GM19468 (cell line): ENCODE measurements at regions not wholly inside any gene's neighbourhood (a gene's known extent, or its start where the extent isn't known, plus 50 kb on each side); places are given as distances from the start of the nearest gene placed in this dataset.

Experiments
- ATAC-seq: cut with Tn5 transposase; IDR thresholded peaks from one replicate; pipeline ENCODE4 v1.9.1; 2021; ENCODE audit warnings: mild to moderate bottlenecking, moderate library complexity, moderate number of reproducible peaks; ENCODE audit not compliant: unreplicated experiment; ENCODE audit errors: extremely low read depth

DNA sequence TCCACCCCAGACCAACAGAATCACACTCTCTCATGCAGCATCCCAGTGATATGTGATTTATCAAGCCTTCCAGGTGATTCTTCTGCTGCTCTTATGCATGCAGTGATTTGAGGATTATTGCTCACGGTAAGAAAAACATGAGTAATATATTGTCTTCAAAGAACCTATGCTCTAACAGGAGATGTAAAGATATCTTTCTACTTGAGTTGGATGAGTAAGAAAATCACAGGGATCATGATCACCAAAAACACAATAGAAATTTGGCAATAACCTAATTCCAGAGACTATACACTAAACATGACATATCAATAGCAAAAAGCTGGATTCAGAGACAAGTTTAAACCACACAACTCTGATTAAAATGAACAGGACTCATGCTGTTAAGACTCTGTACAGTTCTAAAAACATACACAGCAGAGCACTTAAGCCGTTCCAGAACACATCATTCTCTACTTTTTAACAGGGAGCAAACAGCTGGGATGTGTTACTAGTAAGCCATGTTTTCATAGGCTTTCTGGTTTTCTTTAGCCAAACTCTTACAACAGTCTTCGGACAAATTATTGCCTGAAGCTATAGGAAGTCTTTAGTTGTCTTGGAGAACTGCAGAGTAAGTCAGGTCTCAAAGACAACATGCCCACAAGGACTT is 568.6 kb downstream of the HAO1 start:
- no peak for ATAC-seq

DNA sequence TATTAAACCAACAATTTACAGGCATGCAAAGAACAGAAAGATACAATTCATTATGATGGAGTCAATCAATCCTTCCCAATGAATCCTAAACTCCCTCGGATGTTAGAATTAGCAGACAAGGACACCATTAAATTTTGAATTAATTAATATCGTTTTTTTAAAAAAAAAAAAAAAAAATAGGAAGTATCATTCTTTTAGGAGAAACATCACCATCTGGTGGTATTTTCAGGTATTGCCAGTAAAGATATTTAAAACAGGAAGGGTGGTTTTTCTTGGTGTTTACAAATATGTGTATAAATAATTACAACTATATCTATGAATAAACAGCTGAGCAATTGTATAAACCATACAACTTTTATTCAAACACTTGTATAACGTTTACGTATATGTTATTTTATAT is 564.4 kb downstream of the HAO1 start:
- no peak for ATAC-seq

DNA sequence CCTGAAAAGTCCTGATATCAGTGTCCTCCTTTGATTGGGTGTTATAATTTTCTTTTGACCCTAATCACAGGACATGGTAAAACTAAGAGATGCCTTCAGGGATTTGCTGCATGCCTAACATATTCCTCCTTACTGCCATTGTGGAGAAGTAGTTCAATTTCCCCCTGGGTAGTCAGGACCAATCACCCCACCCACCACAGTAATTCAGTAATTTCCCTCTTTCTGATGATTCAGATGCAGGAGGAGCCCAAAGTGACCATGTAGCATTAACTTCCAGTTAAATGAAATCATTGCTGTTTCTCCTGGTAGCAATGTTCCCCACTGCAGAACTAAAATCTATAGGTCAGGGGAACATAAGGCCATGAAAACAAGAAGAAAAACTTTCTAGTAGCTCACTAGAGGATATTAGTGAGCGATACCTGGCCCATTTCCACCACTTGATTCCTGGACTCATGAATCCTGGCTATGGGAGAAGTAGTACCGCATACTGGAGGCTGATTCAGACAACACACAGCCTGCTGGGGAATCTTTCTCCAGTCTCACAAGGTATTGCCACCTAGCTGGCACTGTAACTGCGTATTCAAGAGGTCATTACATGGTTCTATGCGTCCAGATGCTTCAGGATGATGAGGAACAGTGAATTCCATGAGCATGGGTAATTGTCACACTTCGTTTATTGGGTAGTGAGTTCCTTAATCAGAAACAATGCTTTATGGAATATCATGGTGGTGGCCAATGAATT is 561.2 kb downstream of the HAO1 start:
- ATAC-seq = no peak

DNA sequence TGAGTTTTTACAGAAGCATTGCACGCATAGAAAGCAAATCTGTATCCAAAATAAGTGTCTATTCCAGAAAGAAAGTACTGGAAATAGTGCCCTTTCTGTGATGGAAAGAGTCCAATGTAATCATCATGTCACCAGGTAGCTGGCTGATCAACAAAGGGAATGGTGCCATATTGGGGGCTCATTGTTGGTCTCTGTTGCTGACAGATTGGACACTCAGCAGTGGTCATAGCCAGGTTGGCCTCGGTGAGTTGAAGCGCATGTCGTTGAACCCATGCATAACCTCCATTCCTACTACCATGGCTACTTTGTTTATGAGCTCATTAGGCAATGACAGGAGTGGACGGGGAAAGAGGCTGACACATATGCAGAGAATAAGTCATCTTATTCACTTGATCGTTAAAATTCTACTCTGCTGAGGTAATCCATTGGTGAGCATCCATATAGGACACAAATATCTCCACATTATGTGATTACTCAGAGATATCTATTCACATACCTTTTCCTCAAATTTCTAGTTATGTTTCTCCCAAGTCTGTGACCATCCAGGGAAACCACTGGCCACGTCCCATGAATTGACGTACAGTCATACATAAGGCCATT is 560.5 kb downstream of the HAO1 start:
- no peak for ATAC-seq

DNA sequence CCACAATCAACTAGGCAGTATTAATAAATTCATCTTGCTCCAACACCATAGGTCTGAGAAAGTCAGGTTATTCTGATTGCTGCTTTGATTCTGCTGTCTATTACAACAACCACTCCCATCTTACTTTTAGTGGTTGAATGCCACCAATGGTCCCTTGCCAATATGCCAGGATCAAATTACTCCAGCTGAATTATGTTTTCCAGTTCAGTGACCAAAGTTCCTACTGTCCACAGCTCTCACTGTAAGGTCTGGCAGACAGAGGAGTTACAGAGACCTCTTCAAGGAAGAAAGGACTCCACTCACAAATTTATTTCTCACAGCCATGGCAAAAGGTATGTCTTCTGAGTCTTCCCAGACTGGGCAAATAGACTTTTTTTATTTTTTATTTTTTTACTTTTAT is 557.0 kb downstream of the HAO1 start:
- no peak for ATAC-seq

DNA sequence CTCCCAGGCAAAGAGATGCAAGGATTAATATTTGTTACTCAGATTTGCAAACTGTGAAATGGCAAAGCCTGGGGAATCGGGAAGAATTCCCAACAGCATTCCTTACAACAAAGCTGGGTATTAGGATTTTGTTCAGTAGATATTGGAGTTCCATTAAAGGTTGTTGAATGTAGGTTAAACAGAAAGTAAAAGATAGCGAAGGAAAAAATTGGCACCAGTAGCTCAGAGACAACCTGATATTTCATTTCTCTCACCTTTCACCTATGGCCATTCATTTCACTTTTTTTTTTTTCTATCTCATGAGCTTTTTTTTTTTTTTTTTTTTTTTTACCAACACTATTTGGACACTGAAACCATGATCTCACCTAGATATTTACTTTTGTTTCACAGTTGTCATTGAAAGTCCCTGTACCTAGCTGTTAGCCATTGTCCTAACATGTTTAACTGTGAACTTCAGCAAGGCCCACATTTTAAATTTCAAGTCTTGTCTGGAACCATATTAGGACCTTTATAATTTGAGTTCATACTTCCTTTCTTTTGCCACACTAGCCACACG is 552.5 kb downstream of the HAO1 start:
- no peak for ATAC-seq

DNA sequence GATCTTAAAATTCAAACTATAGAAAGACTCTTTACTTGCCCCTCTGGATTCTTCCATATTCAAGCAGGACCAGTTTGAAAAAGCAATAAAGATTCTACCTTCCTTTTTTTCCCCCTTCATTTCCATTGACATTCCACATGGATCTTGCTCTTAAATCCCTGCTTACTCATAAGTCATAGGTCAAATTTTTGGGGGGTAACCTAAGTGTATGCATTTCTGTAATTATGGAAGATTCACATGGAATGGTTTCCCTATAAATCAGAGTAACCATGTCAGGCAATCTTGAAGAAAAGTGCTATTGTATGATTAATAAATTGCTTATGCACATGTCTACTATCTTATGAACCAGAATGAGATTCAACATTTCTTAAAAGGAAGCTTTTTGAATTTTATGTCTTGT is 551.0 kb downstream of the HAO1 start:
- ATAC-seq = no peak

DNA sequence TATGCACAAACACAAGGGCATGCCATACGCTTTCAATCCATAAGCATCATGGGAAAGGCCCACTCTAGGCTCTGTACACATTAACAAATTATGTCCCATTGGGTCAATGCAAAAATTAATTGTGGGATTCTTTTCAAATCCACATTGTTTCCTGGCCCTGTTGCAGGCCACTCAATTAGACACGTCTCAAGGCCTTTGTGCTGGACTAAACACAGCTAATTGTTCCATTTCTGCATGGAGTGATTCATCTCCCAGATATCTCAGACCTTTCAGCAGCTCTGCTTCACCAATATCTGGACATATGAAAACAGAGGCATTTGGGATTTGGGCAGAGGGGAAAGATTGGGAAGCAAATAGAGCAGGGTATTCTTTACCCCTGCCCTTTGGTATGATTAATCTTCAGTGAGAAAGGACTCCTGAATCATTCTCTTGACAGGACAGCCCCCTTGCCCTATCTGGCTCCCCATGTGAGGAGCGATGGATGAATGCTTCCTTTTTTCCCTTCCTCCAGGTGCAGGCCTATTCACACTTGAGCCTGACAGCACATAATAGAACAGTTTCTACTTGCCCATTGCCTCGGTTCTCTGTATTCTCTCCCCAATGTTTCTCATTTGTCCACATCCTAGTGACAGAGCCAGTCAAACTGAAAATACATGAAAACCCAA is 547.6 kb downstream of the HAO1 start:
- no peak for ATAC-seq

DNA sequence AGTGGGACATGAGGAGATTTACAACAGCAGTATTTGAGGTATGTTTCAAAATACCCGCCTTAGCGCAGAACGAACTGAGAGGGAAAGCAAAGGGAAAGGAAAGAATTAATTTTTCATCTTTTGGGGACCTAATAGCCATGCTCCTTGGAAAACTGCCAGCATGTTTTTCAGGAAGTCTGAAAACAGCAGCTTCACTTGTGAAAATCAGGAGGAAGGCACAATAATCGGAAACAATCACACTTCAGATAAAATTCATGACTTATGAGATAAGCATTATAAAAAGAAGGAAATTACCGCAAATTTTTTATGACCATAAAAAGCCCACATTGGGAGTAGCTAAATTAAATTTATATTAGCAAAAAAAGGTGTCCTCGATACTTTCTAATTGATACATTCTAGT is 541.1 kb downstream of the HAO1 start:
- ATAC-seq = no peak

DNA sequence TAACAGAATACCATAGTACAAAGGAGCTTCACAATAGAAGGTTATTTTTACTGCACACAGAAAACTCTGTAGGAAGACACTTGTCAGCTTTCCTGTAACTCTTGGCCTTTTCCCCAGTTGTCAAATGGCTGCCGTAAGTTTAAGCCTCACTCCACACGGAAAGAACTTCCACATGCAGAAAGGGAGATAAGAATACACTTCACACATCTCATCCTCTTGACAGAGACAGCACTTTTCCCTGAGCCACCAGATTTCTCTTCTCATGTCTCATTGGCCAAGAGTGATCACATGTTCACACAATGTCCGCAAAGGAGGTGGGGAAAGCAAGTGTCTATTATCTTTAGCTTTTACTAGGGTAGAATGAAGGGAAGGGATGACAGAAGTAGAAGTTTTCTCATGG is 540.7 kb downstream of the HAO1 start:
- no peak for ATAC-seq

DNA sequence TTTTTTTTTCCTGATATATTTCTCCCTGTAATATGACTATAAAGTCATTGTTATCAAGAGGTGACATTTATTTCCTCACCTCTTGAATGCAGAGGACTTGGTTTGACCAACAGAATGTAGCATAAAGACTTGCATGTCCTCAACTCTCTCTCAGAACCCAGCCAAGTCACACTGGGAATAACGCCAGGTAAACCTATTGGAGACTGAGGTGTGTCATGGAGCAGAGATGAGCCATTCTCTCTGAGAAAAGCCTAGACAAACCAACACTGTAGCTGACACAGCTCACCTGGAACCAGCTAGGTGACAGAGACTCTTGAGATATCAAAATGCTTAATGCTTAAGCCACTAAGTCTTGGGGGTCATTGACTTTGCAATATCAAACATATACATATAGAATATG is 533.6 kb downstream of the HAO1 start:
- no peak for ATAC-seq

DNA sequence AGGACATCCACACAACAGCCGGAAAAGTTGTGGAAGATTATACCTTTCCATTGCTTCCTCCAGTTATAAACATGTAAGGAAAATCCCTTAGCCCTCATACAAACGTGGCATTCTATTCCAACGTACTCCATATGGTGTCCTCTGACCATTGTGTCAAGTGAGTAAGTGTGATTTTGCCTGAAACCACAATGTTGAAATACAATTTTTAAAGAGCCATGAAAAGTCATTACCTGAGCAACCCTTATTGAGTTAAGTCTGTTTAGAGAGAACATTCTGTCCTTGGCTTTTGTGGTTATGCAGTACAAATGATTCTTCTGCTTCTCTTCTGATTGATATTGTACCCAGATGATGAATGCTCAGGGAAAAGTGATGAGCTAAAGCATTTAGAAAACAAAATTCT is 530.1 kb downstream of the HAO1 start:
- no peak for ATAC-seq

DNA sequence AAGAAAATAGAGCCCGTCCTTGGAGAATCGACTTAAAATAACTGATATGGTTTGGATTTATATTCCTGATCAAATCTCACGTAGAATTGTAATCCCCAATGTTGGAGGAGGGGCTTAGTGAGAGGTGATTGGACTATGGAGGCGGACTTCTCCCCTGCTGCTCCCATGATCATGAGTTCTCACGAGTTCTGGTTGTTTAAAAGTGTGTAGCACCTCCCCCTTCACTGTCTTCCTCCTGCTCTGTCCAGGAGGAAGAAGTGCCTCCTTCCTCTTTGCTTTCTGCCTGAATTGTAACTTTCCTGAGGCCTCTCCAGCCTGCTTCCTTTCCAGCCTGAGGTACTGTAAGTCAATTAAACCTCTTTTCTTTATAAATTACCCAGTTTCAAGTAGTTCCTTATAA is 529.2 kb downstream of the HAO1 start:
- no peak for ATAC-seq

DNA sequence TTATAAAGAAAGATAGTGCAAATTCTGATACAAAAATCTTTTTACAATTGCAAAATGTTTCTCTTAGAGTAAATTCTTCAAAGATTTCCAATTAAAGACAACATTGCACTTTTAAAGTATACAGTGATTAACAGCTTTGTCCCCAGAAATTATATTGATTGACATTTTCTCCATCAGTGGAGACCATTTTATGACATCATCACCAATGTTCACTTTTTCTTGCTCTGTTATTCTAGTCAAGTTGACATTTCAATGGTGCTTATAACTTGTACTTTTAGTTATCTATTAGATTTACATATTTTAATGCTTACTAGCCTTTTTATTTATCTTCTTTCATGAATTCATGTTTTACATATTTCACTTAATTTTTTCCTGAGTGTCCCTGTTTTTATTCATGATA is 524.8 kb downstream of the HAO1 start:
- ATAC-seq = no peak

DNA sequence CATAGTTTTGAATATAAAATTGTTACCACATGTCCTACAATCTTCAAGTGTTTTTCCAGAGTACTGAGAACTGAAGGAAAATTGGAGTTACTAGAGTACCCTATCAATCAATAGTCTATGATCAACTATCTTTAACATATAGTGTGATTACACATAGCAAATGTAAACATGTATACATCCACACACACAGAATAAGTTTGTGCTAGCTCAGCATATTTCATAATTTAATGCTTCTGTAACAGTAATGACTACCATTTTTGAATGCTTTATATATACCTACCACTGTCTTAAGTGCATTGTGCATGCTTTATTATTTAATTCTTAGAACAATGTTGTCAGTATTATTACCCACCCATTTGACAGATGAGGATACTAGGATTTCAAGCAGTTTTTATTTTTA is 523.9 kb downstream of the HAO1 start:
- no peak for ATAC-seq

DNA sequence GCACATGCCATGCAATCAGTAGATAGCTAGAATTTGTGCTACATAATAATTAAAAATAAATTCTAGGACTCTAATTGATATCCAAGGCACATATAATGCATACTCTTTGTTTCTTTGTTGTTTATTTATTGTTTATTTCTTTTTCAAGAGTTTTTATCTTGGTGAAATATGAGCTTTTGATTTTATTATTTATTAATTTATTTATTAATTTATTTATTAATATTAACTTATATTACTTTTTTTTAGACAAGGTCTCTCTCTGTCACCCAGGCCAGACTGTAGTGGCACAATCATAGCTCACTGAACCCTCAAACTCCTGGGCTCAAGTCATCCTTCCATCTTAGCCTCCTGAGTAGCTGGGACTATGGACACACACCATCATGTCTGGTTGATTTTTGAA is 519.9 kb downstream of the HAO1 start:
- ATAC-seq = no peak

DNA sequence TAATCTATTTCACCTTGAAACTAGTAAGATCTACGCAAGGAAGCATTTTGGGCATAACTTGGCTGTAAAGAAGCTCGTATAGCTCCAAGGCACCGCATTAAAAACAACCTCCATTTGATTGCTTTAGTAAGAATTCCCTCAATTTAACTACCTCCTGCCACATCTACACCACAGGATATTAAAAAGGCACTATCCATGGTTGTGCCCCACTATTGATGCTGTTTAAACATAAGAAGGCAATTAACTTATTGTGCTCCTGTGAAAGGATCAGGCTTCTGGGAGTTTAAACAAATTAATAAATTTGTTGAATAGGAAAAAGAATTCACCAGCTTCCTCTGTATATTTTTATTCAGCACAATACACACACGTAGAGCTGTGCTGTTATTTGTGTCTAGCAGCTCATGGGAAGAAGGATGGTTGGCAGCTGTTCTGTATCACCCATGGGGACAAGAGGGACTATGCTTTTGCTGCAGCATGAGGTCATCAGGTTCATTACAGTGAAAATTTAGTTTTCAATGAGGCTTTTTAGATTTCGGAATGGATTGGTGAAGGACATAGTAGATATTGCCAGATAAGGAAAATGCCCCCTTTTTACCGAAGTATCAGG is 513.3 kb downstream of the HAO1 start:
- no peak for ATAC-seq

DNA sequence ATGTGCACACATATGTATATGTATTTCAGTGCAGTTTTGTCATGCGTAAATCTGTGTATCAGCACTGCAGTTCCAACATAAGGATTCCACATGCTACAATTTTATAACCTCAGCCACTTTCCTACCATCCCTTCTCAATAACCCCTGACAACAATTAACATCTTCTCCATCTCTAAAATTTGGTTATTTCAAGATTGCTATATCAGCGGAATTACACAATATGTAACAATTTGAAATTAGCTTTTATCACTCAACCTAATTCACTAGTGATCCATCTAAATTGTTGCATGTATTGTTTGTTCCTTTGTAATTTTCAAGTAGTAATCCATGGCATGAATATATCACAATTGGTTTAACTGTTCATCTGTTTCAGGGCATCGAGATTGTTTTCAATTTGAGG is 511.3 kb downstream of the HAO1 start:
- no peak for ATAC-seq

DNA sequence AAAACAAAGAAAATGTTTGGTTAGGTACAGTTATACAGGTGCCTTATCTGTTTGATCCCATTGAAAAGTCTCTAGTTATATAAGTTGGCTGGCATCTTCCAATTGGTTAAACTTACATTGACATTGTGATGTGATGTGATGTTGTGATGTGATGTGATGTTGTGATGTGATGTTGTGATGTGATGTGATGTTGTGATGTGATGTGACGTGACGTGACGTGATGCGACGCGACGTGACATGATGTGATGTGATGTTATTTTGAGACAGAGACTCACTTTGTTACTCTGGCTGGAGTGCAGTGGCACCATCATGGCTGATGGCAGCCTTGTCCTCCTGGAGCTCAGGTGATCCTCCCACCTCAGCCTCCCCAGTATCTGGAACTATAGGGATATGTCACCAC is 507.6 kb downstream of the HAO1 start:
- ATAC-seq = no peak

DNA sequence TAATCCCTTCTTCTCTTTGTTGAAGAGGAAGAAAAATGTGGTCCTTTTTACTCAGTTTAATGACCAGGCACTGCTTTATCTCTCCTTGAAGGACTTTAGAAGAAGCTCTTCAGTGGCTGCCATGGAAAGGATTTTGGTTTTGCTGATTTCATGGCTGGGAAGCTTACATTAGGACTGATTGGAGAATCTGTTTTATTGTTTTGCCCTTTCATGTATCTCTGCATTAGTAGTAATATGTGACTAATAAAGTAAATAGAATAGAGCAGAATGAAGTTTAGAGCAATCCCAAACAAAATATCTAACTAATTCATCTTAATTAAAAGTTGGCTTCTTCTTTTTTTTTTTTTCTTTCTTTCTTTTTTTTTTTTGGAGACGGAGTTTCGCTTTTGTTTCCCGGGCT is 502.9 kb downstream of the HAO1 start:
- ATAC-seq = no peak

DNA sequence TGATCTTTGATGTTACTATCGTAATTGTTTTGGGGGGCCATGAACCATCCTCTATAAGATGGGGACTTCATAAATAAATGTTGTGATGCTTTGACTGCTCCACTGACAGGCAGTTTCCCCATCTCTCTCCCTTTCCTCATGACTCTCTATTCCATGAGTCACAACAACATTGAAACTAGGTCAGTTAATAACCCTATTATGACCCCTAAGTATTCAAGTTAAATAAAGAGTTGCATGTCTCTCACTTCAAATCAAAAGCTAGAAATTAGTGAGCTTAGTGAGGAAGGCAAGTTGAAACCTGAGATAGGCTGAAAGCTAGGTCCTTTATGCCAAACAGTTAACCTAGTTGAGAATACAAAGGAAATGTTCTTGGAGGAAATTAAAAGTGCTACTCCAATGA is 491.0 kb downstream of the HAO1 start:
- ATAC-seq = no peak
